ENCODE measurements at regions not wholly inside any gene's neighbourhood (a gene's known extent, or its start where the extent isn't known, plus 50 kb on each side); places are given as distances from the start of the nearest gene placed in this dataset.

- DNase-seq: no peak
- H3K4me3 ChIP-seq (ENCODE audit: low read depth in 2 of 2, low read length in 1 of 2): no peak overlapping the region
- H3K36me3 ChIP-seq (replicated peaks in 1 of 2; ENCODE audit: control insufficient read depth in 1 of 2, insufficient read depth in 2 of 2, low read length in 1 of 2): no peaks in the 10 kb centered on the region
- no peak overlapping the region for H3K4me2 ChIP-seq
- H3K4me1 ChIP-seq (ENCODE audit: control insufficient read depth in 1 of 2, insufficient read depth in 2 of 2, low read depth in 1 of 2, low read length in 1 of 2): no peaks in the 10 kb centered on the region
- H4K20me1 ChIP-seq (ENCODE audit: insufficient read depth): no peaks in the 10 kb centered on the region
- TF ChIP-seq RFX5 (IDR thresholded peaks at IDR 0.05; ENCODE audit: low read length): no peak
- TF ChIP-seq SIN3A (IDR thresholded peaks at IDR 0.05; ENCODE audit: borderline replicate concordance, low read depth, low read length): no peak
- no peak for TF ChIP-seq RXRA (IDR thresholded peaks at IDR 0.05; ENCODE audit: borderline replicate concordance, low read depth)
- TF ChIP-seq FOSL2 (IDR thresholded peaks at IDR 0.05; ENCODE audit: borderline replicate concordance, low read depth): no peak
- no peak for TF ChIP-seq GABPA (IDR thresholded peaks at IDR 0.05; ENCODE audit: low read depth)
- POLR2A ChIA-PET: no interaction called here
- no peaks in the 10 kb centered on the region for H3K79me2 ChIP-seq (ENCODE audit: insufficient read depth)
- 59% methylated on average over 1 of the region's 1 CpG for WGBS (ENCODE audit: low lambda C conversion rate)
- no peak overlapping the region for H2AFZ ChIP-seq (ENCODE audit: low read depth)
- no peak overlapping the region for H3K9ac ChIP-seq
- no peak overlapping the region for H3K27ac ChIP-seq (ENCODE audit: low read depth in 2 of 2, low read length in 1 of 2)
- CTCF ChIA-PET: no interaction called here
- H3K9me2 ChIP-seq: no peaks in the 10 kb centered on the region
- H3K9me3 ChIP-seq: no peaks in the 10 kb centered on the region
- no peaks in the 10 kb centered on the region for H3K27me3 ChIP-seq (ENCODE audit: insufficient read depth)
- peaks cover 8% of the 10 kb centered on the region for H3F3A ChIP-seq (replicated peaks; ENCODE audit: insufficient read depth)
Observed at GRCh38 chr6:105769197-105769596, 316.9 kb upstream of the PRDM1 start.

GRCh38 chr6:105767541-105767940 lies 318.6 kb upstream of the PRDM1 start:
- no peak overlapping the region for H3K27ac ChIP-seq (ENCODE audit: low read depth in 2 of 2, low read length in 1 of 2)
- 52% methylated on average over 3 of the region's 3 CpGs for WGBS (ENCODE audit: low lambda C conversion rate)
- ChIA-PET CTCF (no interaction called here), POLR2A (no interaction called here)
- no peaks in the 10 kb centered on the region for H3K27me3 ChIP-seq (ENCODE audit: insufficient read depth)
- TF ChIP-seq RCOR1 (IDR thresholded peaks at IDR 0.05; ENCODE audit: low read length): no peak
- TF ChIP-seq EP300 (IDR thresholded peaks at IDR 0.05; ENCODE audit: borderline replicate concordance in 1 of 2, low read depth in 1 of 2, low read length in 1 of 2): no peak
- TF ChIP-seq GABPA (IDR thresholded peaks at IDR 0.05; ENCODE audit: low read depth): no peak
- no peak for TF ChIP-seq USF2 (IDR thresholded peaks at IDR 0.05; ENCODE audit: borderline replicate concordance, low read depth, low read length)
- TF ChIP-seq RXRA (IDR thresholded peaks at IDR 0.05; ENCODE audit: borderline replicate concordance, low read depth): no peak
- TF ChIP-seq EZH2phosphoT487 (IDR thresholded peaks at IDR 0.05; ENCODE audit: borderline replicate concordance, low read depth): no peak
- no peak for TF ChIP-seq TCF12 (IDR thresholded peaks at IDR 0.05)
- no peak for TF ChIP-seq FOXM1 (IDR thresholded peaks at IDR 0.05; ENCODE audit: low read depth)
- TF ChIP-seq NFIC (IDR thresholded peaks at IDR 0.05; ENCODE audit: borderline replicate concordance): no peak
- H3K9ac ChIP-seq: no peak overlapping the region
- no peaks in the 10 kb centered on the region for H3K36me3 ChIP-seq (replicated peaks in 1 of 2; ENCODE audit: control insufficient read depth in 1 of 2, insufficient read depth in 2 of 2, low read length in 1 of 2)
- H3K4me3 ChIP-seq (ENCODE audit: low read depth in 2 of 2, low read length in 1 of 2): no peak overlapping the region
- no peak overlapping the region for H3K4me2 ChIP-seq
- H3F3A ChIP-seq (replicated peaks; ENCODE audit: insufficient read depth): peaks cover 8% of the 10 kb centered on the region
- no peaks in the 10 kb centered on the region for H3K4me1 ChIP-seq (ENCODE audit: control insufficient read depth in 1 of 2, insufficient read depth in 2 of 2, low read depth in 1 of 2, low read length in 1 of 2)
- no peak overlapping the region for H2AFZ ChIP-seq (ENCODE audit: low read depth)
- no peaks in the 10 kb centered on the region for H3K9me2 ChIP-seq
- H3K9me3 ChIP-seq: no peaks in the 10 kb centered on the region
- H3K79me2 ChIP-seq (ENCODE audit: insufficient read depth): no peaks in the 10 kb centered on the region
- H4K20me1 ChIP-seq (ENCODE audit: insufficient read depth): no peaks in the 10 kb centered on the region
- DNase-seq: no peak

- CTCF ChIA-PET: no interaction called here
- no peak for TF ChIP-seq PBX3 (IDR thresholded peaks at IDR 0.05)
- no peak for TF ChIP-seq MAX (IDR thresholded peaks at IDR 0.05; ENCODE audit: low read depth)
- no peak for TF ChIP-seq TAF1 (IDR thresholded peaks at IDR 0.05; ENCODE audit: borderline replicate concordance, low read depth, low read length)
- no peak for TF ChIP-seq CHD2 (IDR thresholded peaks at IDR 0.05; ENCODE audit: low read length, partially characterized antibody)
- TF ChIP-seq SMC3 (IDR thresholded peaks at IDR 0.05; ENCODE audit: low read depth, low read length): no peak
- TF ChIP-seq RCOR1 (IDR thresholded peaks at IDR 0.05; ENCODE audit: low read length): no peak
- no peak for TF ChIP-seq ELF1 (IDR thresholded peaks at IDR 0.05)
- TF ChIP-seq USF1 (IDR thresholded peaks at IDR 0.05; ENCODE audit: borderline replicate concordance, low read depth): no peak
- no peak for TF ChIP-seq MEF2A (IDR thresholded peaks at IDR 0.05; ENCODE audit: borderline replicate concordance, low read depth)
- no peak for TF ChIP-seq FOXM1 (IDR thresholded peaks at IDR 0.05; ENCODE audit: low read depth)
- no peak for TF ChIP-seq FOSL2 (IDR thresholded peaks at IDR 0.05; ENCODE audit: borderline replicate concordance, low read depth)
Observed at GRCh38 chr6:105765239-105765638, 320.9 kb upstream of the PRDM1 start.

More at GRCh38 chr6:105765239-105765638, 320.9 kb upstream of the PRDM1 start:
- H3K4me2 ChIP-seq: no peak overlapping the region
- no peak for DNase-seq
- no peak overlapping the region for H3K4me3 ChIP-seq (ENCODE audit: low read depth in 2 of 2, low read length in 1 of 2)
- H3K36me3 ChIP-seq (replicated peaks in 1 of 2; ENCODE audit: control insufficient read depth in 1 of 2, insufficient read depth in 2 of 2, low read length in 1 of 2): no peaks in the 10 kb centered on the region
- H3K9ac ChIP-seq: no peak overlapping the region
- H2AFZ ChIP-seq (ENCODE audit: low read depth): no peak overlapping the region
- no peaks in the 10 kb centered on the region for H3K9me2 ChIP-seq
- H3K4me1 ChIP-seq (ENCODE audit: control insufficient read depth in 1 of 2, insufficient read depth in 2 of 2, low read depth in 1 of 2, low read length in 1 of 2): peaks cover 0 to 3% of the 10 kb centered on the region in 2 experiments; a peak in 2 of 4 replicates
- POLR2A ChIA-PET: no interaction called here
- no peaks in the 10 kb centered on the region for H3K9me3 ChIP-seq
- no peaks in the 10 kb centered on the region for H3K79me2 ChIP-seq (ENCODE audit: insufficient read depth)
- no peaks in the 10 kb centered on the region for H4K20me1 ChIP-seq (ENCODE audit: insufficient read depth)
- no peak overlapping the region for H3K27ac ChIP-seq (ENCODE audit: low read depth in 2 of 2, low read length in 1 of 2)
- no peaks in the 10 kb centered on the region for H3F3A ChIP-seq (replicated peaks; ENCODE audit: insufficient read depth)
- no peaks in the 10 kb centered on the region for H3K27me3 ChIP-seq (ENCODE audit: insufficient read depth)
